Right renal cortex interstitium (tissue), 3 donors: ENCODE measurements at regions not wholly inside any gene's neighbourhood (a gene's known extent, or its start where the extent isn't known, plus 50 kb on each side); places are given as distances from the start of the nearest gene placed in this dataset.
"Not testable (repeated sequence)": the region's sequence is repeated elsewhere in the genome, so short reads cannot be mapped to it uniquely, and the experiment has no call there.

Experiments
- DNase-seq, 3 donors: peaks; one replicate each; pipeline ENCODE4 v3.0.0-alpha.2; 2013; ENCODE audit warnings: low read depth in 3 of 3, low spot score in 2 of 3

DNA sequence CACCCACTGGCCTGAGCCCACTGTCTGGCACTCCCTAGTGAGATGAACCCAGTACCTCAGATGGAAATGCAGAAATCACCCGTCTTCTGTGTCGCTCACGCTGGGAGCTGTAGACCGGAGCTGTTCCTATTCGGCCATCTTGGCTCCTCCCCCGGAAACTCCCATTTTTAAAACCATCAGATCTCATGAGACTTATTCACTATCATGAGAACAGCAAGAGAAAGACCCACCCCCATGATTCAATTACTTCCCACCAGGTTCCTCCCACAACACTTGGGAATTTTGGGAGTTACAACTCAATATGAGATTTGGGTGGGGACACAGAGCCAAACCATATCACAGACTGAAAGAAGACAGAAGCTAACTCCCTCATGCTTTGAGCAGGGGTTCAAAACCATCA is 134.5 kb downstream of the SLC39A8 start:
- not testable (repeated sequence) for DNase-seq

DNA sequence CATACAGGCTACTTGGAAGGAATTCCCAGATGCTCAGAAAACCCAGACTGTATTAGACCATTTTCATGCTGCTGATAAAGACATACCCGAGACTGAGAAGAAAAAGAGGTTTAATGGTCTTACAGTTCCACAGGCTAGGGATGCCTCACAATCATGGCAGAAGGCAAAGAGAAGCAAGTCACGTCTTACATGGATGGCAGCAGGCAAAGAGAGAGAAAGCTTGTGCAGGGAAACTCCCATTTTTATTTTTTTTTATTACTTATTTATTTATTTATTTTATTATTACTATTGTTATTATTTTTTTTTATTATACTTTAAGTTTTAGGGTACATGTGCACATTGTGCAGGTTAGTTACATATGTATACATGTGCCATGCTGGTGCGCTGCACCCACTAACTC is 140.6 kb downstream of the SLC39A8 start:
- not testable (repeated sequence) for DNase-seq

DNA sequence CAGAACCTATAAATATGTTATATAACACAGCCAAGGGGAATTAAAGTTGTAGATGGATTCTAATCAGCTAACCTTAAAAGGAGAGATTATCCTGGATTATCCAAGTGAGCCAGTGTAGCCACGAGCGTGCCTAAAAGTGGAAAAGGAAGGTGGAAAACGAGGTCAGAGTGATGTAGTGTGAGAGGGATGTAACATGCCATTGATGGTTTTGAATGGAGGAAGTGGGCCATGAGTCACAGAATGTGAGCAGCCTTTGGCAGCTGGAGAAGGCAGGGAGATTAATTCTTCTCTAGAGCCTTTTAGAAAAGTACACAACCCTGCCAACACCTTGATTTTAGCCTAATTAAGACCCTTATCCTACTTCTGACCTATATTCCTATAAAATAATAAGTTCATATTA is 149.1 kb downstream of the SLC39A8 start:
- DNase-seq, result no peak

DNA sequence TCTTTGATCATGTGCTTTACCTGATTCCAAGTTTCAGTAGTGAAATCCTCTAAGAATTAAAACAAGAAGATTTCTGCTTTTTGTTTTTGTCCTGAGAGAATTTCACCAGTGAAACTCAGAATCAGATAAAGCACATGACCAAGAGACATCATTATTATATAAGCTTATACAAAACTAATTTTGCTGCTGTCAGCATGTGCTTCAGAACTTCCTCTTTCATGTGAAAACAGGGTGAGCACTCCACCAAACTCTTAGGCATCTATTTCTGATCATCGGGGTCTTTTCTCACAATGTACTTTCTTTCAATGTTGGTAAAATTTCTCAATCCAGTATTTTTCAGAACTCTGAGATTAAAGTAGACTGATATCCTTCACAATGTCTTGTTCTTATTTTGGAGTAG is 152.1 kb downstream of the SLC39A8 start:
- no peak for DNase-seq

DNA sequence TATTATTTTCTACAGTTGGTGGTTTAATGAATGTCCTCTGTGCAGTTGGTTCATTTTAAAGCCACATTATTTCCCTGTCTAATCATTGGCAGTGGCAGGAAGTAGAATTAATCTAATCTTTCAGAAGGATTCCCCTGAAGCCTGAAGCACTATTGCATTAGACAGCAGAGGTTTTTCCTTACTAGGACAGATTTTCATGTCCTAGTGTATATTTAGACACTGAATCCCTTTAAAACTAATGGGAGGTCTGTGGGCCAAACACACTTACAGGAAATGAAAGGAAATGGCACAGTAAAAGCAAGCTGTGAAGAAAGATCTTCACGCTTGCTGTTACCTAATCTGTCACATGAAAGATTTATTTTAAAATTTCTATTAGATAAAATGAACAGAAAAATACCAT is 165.2 kb downstream of the SLC39A8 start:
- no peak for DNase-seq

DNA sequence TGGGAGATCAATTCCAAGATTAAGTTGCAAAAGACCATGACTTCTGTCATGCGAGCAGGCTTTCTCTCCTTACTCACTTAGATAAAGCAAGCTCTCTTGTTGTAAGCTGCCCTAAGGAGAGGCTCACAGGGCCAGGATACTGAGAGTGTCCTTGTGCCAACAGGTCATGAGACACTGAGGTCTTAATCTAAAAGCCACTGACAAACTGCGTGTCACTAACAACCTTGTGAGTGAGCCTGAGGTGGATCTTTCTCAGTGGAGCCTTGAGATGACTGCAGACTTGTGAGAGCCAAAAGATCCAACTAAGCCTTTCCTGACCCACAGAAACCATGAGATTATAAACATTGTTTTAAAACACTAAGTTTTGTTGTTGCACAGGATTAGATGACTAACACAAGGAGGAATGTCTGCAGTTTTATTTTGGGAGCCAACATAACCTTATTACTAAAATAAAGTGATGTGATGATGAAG is 170.5 kb downstream of the SLC39A8 start:
- no peak for DNase-seq

DNA sequence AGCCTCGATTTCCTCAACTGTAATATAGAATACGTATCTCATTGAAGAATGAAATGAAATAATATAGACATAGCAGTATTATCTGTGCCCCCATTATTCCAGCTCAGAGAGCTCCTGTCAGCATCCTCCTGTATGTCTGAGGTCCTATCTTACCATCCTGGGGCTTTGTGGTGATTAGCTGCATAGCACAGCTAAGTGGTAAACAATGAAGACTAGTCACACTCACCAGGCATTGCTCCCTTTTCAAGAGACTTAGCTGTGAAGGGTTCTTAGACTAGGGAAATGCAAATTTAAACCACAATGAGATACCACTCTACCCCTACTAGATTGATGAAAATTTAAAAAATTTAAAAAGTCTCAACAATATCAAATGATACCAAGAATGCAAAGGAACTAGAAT is 172.9 kb downstream of the SLC39A8 start:
- DNase-seq, result no peak

DNA sequence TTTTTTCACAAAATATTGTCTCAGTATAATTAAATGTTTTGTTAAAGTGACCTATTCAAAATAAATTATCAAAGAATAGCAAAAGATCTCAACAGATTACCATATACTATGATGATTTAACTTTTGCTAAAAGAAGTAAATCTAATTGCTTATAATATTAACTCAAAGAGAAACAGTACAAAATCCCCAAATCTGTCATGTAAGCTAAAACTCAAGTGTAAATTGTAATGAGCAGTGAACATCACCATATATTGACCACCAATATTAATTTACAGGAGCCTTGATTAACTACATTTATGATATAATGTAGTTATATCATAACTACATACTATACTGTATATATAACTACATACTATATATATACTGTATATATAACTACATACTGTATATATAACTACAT is 174.4 kb downstream of the SLC39A8 start:
- DNase-seq, result no peak

DNA sequence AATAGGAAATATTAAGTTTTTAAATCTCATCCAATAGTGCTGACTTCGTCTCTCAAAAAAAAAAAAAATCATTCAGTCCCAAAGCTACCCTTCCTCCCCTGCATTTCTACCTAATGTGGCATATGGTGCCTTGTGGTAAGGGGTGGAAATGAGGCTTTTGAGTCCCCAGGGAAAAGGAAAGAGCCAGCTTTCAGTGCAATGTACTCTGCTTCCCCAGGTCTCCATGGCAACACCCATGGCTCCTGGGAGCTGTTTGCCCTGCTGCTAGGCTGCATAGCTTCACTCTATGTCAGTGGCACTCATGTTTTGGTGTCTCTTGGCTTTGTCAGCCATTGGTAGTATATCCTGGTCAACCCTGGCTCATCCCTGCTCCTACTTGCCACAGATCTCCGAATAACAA is 175.9 kb downstream of the SLC39A8 start:
- DNase-seq, result peak in 1 of 3 donors; percentile 19

DNA sequence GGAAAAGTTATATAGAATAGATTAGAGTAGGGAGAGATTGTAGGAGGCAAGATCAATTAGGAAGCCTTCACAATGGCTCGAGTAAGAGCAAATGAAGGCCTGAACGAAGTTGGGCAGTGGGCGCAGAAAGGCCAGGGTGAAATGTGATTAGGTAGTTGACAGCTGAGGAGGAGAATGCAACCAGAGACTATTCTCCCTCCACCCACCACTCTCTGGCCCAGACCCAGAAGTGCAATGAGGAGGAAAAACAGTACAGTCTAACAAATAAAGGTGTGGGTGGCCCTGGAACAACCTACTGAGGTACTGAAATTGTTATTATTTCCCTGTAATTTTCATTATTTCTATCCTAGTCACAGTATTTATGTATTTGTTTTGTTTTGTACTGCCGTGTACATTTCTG is 176.7 kb downstream of the SLC39A8 start:
- no peak for DNase-seq

DNA sequence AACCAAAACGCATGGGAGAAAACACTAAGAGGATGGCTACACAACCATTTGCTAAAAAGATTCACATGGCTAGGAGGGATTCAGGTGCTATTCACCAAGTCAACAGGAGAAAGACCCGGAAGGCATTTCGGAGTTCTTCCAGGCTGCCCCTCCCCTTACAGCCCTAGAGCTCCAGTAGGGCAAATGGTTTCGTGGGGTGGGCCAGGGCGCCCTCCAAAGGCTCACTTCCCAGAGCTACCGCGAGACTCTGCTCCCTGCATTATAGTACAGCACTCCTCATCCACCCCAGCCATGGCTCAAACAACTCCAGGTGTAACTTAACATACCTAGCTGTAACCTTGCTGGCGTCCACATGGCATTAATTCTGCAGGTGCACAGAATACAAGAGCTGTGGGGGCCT is 179.7 kb downstream of the SLC39A8 start:
- no peak for DNase-seq

DNA sequence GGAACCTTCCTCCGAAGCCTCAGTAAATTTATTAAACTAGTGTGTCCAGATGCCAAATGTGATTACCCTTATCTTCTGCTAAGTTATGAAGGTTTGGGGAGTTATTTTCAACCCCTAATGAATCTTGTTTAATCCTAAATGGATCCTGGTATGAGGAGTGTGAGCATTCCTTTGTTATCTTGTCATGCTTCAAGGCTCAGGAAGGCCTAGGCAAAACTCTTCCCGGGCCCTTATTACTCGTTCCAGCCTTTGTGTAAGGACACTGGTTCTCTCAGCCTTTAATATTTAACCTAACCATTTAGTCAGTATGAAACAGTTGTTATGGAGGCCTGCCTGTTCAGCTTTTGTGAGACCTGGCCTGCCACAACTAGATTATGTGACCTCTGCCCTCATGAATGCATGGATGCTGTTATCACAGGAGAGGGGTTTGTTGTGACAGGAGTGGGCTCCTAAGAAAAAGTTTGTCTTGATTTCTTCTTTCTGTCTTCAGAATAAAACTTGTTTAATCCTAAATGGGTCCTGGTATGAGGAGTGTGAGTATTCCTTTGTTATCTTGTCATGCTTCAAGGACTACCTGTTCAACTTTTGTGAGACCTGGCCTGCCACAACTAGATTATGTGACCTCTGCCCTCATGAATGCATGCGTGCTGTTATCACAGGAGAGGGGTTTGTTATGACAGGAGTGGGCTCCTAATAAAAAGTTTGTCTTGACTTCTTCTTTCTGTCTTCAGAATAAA is 181.7 kb downstream of the SLC39A8 start:
- no peak for DNase-seq

DNA sequence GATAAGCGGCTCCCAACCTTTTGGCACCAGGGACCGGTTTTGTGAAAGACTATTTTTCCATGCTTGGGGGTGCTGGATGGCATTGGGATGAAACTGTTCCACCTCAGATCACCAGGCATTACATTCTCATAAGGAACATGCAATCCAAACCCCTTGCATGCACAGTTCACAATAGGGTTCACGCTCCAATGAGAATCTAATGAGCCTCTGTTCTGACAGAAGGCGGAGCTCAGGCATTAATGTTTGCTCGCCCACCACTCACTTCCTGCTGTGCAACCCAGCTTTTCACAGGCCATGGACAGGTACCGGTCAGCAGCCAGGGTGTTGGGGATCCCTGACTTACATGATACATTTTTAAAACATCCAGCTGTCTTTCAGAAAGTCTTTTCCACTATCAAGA is 187.3 kb downstream of the SLC39A8 start:
- DNase-seq, result no peak

DNA sequence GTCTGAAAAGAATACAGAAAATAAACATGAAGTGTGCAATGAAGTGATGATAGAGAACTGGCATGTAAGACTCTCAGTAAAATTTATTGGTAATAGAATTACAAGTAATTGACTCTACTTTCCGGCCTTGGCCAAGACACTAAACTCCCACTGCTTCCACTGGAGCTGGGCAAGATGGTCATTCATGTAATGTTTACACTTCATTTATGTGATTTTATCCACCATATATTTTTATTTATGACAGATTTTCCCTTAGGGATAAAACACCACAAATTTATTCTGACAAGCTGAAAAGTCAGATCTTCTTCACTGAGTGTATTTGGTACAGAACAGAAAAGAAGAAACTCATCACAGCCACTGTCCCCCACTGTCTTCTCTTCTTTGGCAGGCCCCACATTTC is 191.9 kb downstream of the SLC39A8 start:
- DNase-seq, result no peak

DNA sequence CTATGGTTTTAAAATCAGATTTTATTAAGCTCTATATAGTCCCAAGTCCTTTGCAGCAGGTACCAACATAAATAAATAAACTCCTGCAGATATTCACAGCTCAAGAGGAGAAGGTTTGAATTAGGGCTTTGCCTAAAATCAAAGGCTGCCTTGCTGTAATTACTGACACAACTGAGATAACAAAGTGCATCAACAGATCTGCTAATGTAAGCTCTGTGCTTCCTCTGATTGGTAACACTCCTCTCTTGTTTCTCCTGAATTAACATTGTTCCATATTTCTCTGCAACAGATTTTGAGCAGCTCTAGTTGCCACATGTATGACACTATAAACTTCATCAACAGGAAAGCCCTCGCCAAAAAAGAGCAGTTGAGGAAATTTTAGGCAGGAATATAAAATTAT is 193.6 kb downstream of the SLC39A8 start:
- no peak for DNase-seq

DNA sequence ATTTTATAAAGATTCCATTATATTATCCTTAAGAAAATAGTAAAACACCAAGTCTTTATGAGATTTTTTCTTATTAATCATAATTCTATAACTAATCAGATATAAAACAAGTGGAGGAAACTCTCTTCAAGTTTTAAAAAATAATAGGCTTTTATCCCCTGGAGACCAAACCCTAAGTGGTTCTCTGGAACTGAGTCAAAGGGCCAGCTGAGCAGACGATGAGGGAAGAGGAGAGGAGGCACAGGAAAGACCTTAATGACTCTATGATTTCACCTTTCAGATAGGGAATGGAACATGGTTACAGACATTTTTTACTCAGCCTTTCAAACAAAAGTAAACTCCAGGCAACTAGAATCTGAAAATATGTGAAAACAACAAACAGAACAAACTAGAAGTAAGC is 201.8 kb downstream of the SLC39A8 start:
- DNase-seq, result no peak

DNA sequence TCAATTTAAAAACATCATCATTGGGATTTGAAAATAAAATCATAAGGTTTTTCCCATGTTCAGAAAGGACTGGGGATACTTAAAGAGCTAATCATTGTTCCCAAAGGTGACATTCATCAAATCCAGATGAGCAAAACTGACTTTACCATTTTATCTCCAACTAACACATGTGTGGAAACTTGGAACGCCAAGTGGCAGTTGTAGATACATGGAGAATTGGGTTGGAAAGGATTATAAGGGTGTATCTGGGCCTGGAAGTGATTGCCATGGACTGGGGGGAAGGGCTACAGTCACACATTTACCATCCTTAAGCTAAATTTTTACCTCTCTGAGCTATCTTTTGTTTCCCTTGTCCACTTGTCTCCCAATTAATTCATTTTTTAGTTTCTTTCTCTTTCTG is 203.4 kb downstream of the SLC39A8 start:
- DNase-seq, result no peak

DNA sequence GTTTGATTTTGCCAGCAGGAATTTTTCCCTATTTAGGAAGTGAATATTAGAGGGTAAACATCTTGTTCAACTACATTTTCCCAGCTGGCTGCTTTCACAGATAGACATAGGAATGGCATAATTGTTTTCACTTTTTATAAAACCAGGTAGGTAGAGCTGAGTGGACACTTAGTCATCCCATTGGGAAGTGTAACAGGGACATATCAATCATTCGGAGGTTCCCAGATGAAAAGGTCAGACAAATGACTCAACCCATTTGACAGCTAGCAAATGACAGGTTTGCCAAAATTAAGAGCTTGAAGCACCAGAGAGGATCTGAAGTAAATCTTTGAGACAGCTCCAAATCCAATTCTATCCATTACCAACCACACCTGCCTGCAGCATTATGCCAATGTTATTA is 205.3 kb downstream of the SLC39A8 start:
- DNase-seq, result no peak

DNA sequence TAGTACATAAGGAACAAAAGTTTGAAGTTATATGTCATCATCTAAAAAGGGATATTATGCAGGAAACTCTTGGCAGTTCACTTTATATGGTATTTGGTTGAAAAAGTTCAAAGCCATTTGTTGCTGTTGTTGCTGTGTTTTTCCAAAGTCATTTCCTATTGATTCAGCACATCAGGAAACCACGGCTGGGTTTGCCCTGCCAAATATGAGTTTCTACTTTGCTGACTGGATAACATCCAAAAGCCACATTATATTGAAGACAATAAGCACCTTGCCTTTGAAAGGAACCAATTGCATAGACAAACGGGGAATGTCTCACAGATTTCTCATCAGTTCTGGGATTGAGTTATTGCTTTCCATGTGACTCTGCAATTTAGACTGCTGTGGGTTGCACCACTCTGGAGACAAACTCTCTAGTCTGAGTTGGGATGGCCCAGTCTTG is 206.1 kb downstream of the SLC39A8 start:
- no peak for DNase-seq

DNA sequence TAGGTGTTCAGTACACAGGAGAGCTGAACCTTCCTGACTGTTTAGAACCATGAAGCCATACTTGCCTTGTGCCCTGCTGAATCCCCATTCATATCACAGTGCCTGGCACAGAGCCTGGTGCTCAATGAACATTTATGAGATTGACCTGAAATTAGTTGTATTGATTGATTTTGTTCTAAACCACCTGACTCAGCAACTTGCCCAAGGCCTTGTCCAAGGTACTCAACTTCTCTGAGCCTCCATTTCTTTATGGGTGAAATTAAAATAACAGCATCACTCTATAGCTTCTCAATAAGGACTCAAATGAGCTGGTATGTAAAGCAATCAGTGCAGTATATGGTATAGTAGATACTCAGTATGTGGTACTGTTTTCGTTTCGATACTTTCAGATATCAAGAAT is 208.1 kb downstream of the SLC39A8 start:
- DNase-seq, result no peak

DNA sequence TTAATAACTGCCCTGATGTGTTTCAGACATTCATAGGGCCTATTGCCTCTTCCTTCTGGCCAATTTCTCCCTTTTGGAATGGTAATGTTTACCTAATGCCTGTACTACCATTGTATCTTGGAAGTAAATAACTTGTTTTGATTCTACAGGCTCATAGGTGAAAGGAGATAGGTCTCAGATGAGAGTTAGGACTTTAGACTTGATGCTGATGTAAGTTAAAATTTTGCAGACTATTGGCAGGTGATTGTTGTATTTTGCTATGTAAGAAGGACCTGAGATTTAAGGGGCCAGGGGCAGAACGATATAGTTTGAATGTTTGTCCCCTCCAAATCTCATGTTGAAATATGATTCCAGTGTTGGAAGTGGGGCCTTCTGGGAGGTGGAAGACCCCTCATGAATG is 215.5 kb downstream of the SLC39A8 start:
- no peak for DNase-seq
